Transverse colon (tissue), 4 donors: ENCODE measurements at regions not wholly inside any gene's neighbourhood (a gene's known extent, or its start where the extent isn't known, plus 50 kb on each side); places are given as distances from the start of the nearest gene placed in this dataset.

ENCODE experiments used
- EP300 ChIP-seq: sonication (generic); formaldehyde crosslinking; IDR thresholded peaks from one replicate; pipeline ENCODE4 v1.6.1; 2017; ENCODE audit warnings: antibody characterized with exemption, low read depth
- POLR2A ChIP-seq: fragments of 450-650 bp; IDR thresholded peaks from one replicate; pipeline ENCODE4 v1.6.1; 2016; ENCODE audit warnings: antibody characterized with exemption, mild to moderate bottlenecking, moderate library complexity
- POLR2AphosphoS5 ChIP-seq, 3 donors: sonication (generic); formaldehyde crosslinking; IDR thresholded peaks; one replicate each; pipeline ENCODE4 v1.6.1; 2016; ENCODE audit warnings: antibody characterized with exemption in 3 of 3
- TF ChIP-seq, protein P1 (sequence below), 5 experiments: fragments of 200-600 bp in 3 of 5; fragments of 450-650 bp in 2 of 5; sonication (generic) in 3 of 5; IDR thresholded peaks; 1 replicate in 2 of 5; 2 replicates in 3 of 5; pipeline ENCODE4 v1.5.1; 2016 to 2017; ENCODE audit warnings: antibody characterized with exemption in 5 of 5, inconsistent platforms in 3 of 5, mild to moderate bottlenecking in 2 of 5, moderate library complexity in 1 of 5

DNA sequence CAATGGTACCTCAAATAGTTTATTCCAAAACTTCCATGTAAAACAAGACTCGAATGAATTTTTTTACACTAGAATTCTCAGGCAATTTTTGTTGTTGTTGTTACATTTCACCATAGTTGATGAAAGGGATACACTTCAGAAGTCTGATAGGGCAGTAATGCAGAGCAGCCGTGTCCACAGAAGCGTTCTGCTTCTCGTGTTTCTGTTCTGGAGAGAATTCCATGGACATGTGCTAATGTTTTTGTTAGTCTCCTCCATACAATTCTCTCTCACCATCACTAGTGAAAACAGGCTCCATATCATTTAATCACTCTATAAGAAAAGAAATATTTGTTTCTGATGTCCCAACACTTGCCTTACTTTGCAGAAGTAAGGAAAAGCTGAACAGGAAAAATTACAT is 606.1 kb downstream of the SLC16A7 start:
- no peak for TF ChIP-seq POLR2A
- TF ChIP-seq, protein P1, sequence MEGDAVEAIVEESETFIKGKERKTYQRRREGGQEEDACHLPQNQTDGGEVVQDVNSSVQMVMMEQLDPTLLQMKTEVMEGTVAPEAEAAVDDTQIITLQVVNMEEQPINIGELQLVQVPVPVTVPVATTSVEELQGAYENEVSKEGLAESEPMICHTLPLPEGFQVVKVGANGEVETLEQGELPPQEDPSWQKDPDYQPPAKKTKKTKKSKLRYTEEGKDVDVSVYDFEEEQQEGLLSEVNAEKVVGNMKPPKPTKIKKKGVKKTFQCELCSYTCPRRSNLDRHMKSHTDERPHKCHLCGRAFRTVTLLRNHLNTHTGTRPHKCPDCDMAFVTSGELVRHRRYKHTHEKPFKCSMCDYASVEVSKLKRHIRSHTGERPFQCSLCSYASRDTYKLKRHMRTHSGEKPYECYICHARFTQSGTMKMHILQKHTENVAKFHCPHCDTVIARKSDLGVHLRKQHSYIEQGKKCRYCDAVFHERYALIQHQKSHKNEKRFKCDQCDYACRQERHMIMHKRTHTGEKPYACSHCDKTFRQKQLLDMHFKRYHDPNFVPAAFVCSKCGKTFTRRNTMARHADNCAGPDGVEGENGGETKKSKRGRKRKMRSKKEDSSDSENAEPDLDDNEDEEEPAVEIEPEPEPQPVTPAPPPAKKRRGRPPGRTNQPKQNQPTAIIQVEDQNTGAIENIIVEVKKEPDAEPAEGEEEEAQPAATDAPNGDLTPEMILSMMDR (IDR thresholded peaks at IDR 0.05) = no peak
- TF ChIP-seq POLR2AphosphoS5 (IDR thresholded peaks at IDR 0.05) = no peak
- no peak for TF ChIP-seq EP300
